KBM-7 (cell line): ENCODE measurements at regions not wholly inside any gene's neighbourhood (a gene's known extent, or its start where the extent isn't known, plus 50 kb on each side); places are given as distances from the start of the nearest gene placed in this dataset.

Experiments used
- DNase-seq: peaks from one replicate; pipeline ENCODE4 v3.0.0-alpha.2; 2015
- in situ Hi-C: fragments of 300-500 bp; cut with MboI; formaldehyde crosslinking; loops from 2 replicates; pipeline ENCODE4 v1.14.3; 2020; ENCODE audit warnings: low sequenced_read_pairs, low pct_unique_long_range_greater_than_20kb, mixed read lengths

- no peak for DNase-seq
- in situ Hi-C loops, result no loop called here
Observed at GRCh38 chr4:156473151-156473550, 498.4 kb downstream of the PDGFC start.

- in situ Hi-C loops, result no loop called here
- no peak for DNase-seq
Observed at GRCh38 chr4:156472624-156473023, 499.0 kb downstream of the PDGFC start.

GRCh38 chr4:156459584-156459983, 505.9 kb upstream of the CTSO start:
- DNase-seq, result no peak
- in situ Hi-C loops, result no loop called here

- DNase-seq, result no peak
- in situ Hi-C loops, result no loop called here
Observed at GRCh38 chr4:156456830-156457229, 503.2 kb upstream of the CTSO start.

GRCh38 chr4:156443488-156443887, 489.8 kb upstream of the CTSO start:
- no peak for DNase-seq

GRCh38 chr4:156442912-156443311, 489.2 kb upstream of the CTSO start:
- in situ Hi-C loops, result no loop called here
- DNase-seq, result no peak

More at GRCh38 chr4:156443488-156443887, 489.8 kb upstream of the CTSO start:
- in situ Hi-C loops, result no loop called here

GRCh38 chr4:156439576-156440200, 486.0 kb upstream of the CTSO start:
- no peak for DNase-seq
- in situ Hi-C loops, result no loop called here

GRCh38 chr4:156437666-156438065, 484.0 kb upstream of the CTSO start:
- in situ Hi-C loops, result no loop called here

GRCh38 chr4:156422576-156422975, 468.9 kb upstream of the CTSO start:
- no peak for DNase-seq
- in situ Hi-C loops, result no loop called here

More at GRCh38 chr4:156437666-156438065, 484.0 kb upstream of the CTSO start:
- no peak for DNase-seq

- no peak for DNase-seq
- in situ Hi-C loops, result no loop called here
Observed at GRCh38 chr4:156420623-156421022, 467.0 kb upstream of the CTSO start.

GRCh38 chr4:156419080-156419685, 465.5 kb upstream of the CTSO start:
- in situ Hi-C loops, result no loop called here
- no peak for DNase-seq

GRCh38 chr4:156414406-156414805, 460.7 kb upstream of the CTSO start:
- in situ Hi-C loops, result no loop called here
- DNase-seq, result no peak

- in situ Hi-C loops, result no loop called here
Observed at GRCh38 chr4:156413239-156414135, 459.8 kb upstream of the CTSO start.

GRCh38 chr4:156411531-156411930, 457.9 kb upstream of the CTSO start:
- in situ Hi-C loops, result no loop called here

More at GRCh38 chr4:156413239-156414135, 459.8 kb upstream of the CTSO start:
- DNase-seq, result no peak

GRCh38 chr4:156408749-156409148, 455.1 kb upstream of the CTSO start:
- DNase-seq, result no peak
- in situ Hi-C loops, result no loop called here

More at GRCh38 chr4:156411531-156411930, 457.9 kb upstream of the CTSO start:
- DNase-seq, result no peak

GRCh38 chr4:156401371-156401770, 447.7 kb upstream of the CTSO start:
- in situ Hi-C loops, result no loop called here
- no peak for DNase-seq

GRCh38 chr4:156396534-156396933, 442.9 kb upstream of the CTSO start:
- no peak for DNase-seq
- in situ Hi-C loops, result no loop called here

- no peak for DNase-seq
- in situ Hi-C loops, result no loop called here
Observed at GRCh38 chr4:156391325-156391653, 437.6 kb upstream of the CTSO start.

GRCh38 chr4:156390599-156391324, 437.1 kb upstream of the CTSO start:
- no peak for DNase-seq
- in situ Hi-C loops, result no loop called here

GRCh38 chr4:156388826-156389225, 435.2 kb upstream of the CTSO start:
- DNase-seq, result no peak
- in situ Hi-C loops, result no loop called here
